CD4-positive, alpha-beta T cell (primary cell): ENCODE measurements at regions not wholly inside any gene's neighbourhood (a gene's known extent, or its start where the extent isn't known, plus 50 kb on each side); places are given as distances from the start of the nearest gene placed in this dataset.

Source experiments
- ATAC-seq: fragments of 200-7000 bp; cut with Tn5 transposase; one replicate; pipeline ENCODE4 v1.10.0; 2022; ENCODE audit warnings: mild to moderate bottlenecking; ENCODE audit not compliant: poor library complexity
- CTCF ChIA-PET: fragments of 350-600 bp; sonication (Branson Sonifier 250); formaldehyde crosslinking; loops from one replicate; lab custom pipeline; 2021; ENCODE audit warnings: antibody characterized with exemption, inconsistent platforms; lab: Charles Lee
- POLR2A ChIA-PET: fragments of 350-600 bp; sonication (Branson Sonifier 250); formaldehyde crosslinking; loops from one replicate; lab custom pipeline; 2021; ENCODE audit warnings: antibody characterized with exemption, inconsistent platforms; lab: Charles Lee
- DNase-seq, 14 experiments: peaks; one replicate each; pipeline ENCODE4 v3.0.0-alpha.2; 2013 to 2020; ENCODE audit warnings: mixed read lengths in 2 of 14
- H3K27ac ChIP-seq, 2 donors: one replicate each; pipeline versions ENCODE4 v1.5.1 to v1.7.0; 2013; ENCODE audit warnings: low read length in 2 of 2, low read depth in 1 of 2, mild to moderate bottlenecking in 1 of 2
- H3K27me3 ChIP-seq, 2 experiments: 1 replicate in 1 of 2; 2 replicates in 1 of 2; pipeline versions ENCODE4 v1.6.1 to v1.7.0; 2013; ENCODE audit warnings: low read length in 2 of 2, control low read depth in 1 of 2, mild to moderate bottlenecking in 1 of 2, moderate library complexity in 1 of 2; ENCODE audit not compliant: insufficient read depth in 2 of 2, control insufficient read depth in 1 of 2
- H3K36me3 ChIP-seq: one replicate; pipeline ENCODE4 v1.6.1; 2013; ENCODE audit warnings: low read length, control low read depth; ENCODE audit not compliant: insufficient read depth
- H3K4me1 ChIP-seq: one replicate; pipeline ENCODE4 v1.6.1; 2013; ENCODE audit warnings: low read length, control low read depth; ENCODE audit not compliant: insufficient read depth
- H3K4me3 ChIP-seq: one replicate; pipeline ENCODE4 v1.5.1; 2013; ENCODE audit warnings: mild to moderate bottlenecking, low read length, moderate library complexity
- H3K9me3 ChIP-seq, 2 experiments: 1 replicate in 1 of 2; 2 replicates in 1 of 2; pipeline versions ENCODE4 v1.6.1 to v1.7.0; 2013; ENCODE audit warnings: low read length in 2 of 2, mild to moderate bottlenecking in 2 of 2, control low read depth in 1 of 2, moderate library complexity in 1 of 2; ENCODE audit not compliant: control insufficient read depth in 1 of 2, insufficient read depth in 1 of 2
- H3K27ac Mint-ChIP-seq: one replicate; pipeline ENCODE4 v1.8.0; 2020; ENCODE audit warnings: mixed read lengths
- H3K27me3 Mint-ChIP-seq: one replicate; pipeline ENCODE4 v1.8.0; 2021; ENCODE audit warnings: mixed read lengths
- H3K36me3 Mint-ChIP-seq: one replicate; pipeline ENCODE4 v1.8.0; 2021; ENCODE audit warnings: low read depth, mixed read lengths
- H3K4me1 Mint-ChIP-seq: one replicate; pipeline ENCODE4 v1.8.0; 2021; ENCODE audit warnings: low read depth, mixed read lengths
- H3K4me3 Mint-ChIP-seq: one replicate; pipeline ENCODE4 v1.8.0; 2020; ENCODE audit warnings: mild to moderate bottlenecking, mixed read lengths
- H3K9me3 Mint-ChIP-seq: one replicate; pipeline ENCODE4 v1.8.0; 2020; ENCODE audit warnings: mixed read lengths
- CTCF ChIP-seq: fragments of 200-600 bp; IDR thresholded peaks from one replicate; pipeline ENCODE4 v1.8.0; 2022; ENCODE audit warnings: antibody characterized with exemption, mild to moderate bottlenecking
- intact Hi-C, 2 experiments: fragments of 100-400 bp; cut with DNase I in 1 of 2; cut with micrococcal nuclease in 1 of 2; formaldehyde crosslinking; loops; one replicate each; pipeline versions ENCODE4 v1.15.1 to v1.9.0; 2023 to 2025; cut with DNase I, micrococcal nuclease

GRCh38 chr2:217735899-217736298 is 266.9 kb downstream of the TNS1 start:
- ChIA-PET CTCF (no interaction called here), POLR2A (no interaction called here)
- no peaks in the 10 kb centered on the region for H3K9me3 ChIP-seq
- Mint-ChIP-seq H3K4me3 (no peak overlapping the region), H3K4me1 (peaks cover 16% of the 10 kb centered on the region), H3K9me3 (no peaks in the 10 kb centered on the region), H3K27me3 (no peaks in the 10 kb centered on the region), H3K27ac (no peak overlapping the region), H3K36me3 (no peaks in the 10 kb centered on the region)
- H3K4me3 ChIP-seq = no peak overlapping the region
- H3K27ac ChIP-seq = no peak overlapping the region
- H3K36me3 ChIP-seq = no peaks in the 10 kb centered on the region
- H3K27me3 ChIP-seq = no peaks in the 10 kb centered on the region
- H3K4me1 ChIP-seq = no peaks in the 10 kb centered on the region
- ATAC-seq (no peak), DNase-seq (no peak)
- intact Hi-C loops = no loop called here
- no peak for TF ChIP-seq CTCF

GRCh38 chr2:217735034-217735433 is 267.8 kb downstream of the TNS1 start:
- H3K9me3 ChIP-seq = no peaks in the 10 kb centered on the region
- intact Hi-C loops = no loop called here
- CTCF ChIA-PET = no interaction called here
- Mint-ChIP-seq H3K27me3 (no peaks in the 10 kb centered on the region), H3K36me3 (no peaks in the 10 kb centered on the region), H3K4me3 (no peak overlapping the region), H3K27ac (no peak overlapping the region), H3K9me3 (no peaks in the 10 kb centered on the region), H3K4me1 (peaks cover 16% of the 10 kb centered on the region)
- no peak overlapping the region for H3K27ac ChIP-seq
- H3K4me1 ChIP-seq = no peaks in the 10 kb centered on the region
- POLR2A ChIA-PET = no interaction called here
- H3K4me3 ChIP-seq = no peak overlapping the region
- DNase-seq = peak in 1 of 14 experiments; percentile 26
- no peaks in the 10 kb centered on the region for H3K27me3 ChIP-seq
- no peaks in the 10 kb centered on the region for H3K36me3 ChIP-seq
- ATAC-seq = no peak
- TF ChIP-seq CTCF = no peak

GRCh38 chr2:217733461-217733860 is 269.3 kb downstream of the TNS1 start:
- intact Hi-C loops = no loop called here
- H3K27ac Mint-ChIP-seq = no peak overlapping the region
- no peak for TF ChIP-seq CTCF

More at GRCh38 chr2:217733461-217733860, 269.3 kb downstream of the TNS1 start:
- Histone ChIP-seq H3K4me1 (no peaks in the 10 kb centered on the region), H3K27me3 (no peaks in the 10 kb centered on the region), H3K36me3 (no peaks in the 10 kb centered on the region), H3K9me3 (no peaks in the 10 kb centered on the region), H3K4me3 (no peak overlapping the region), H3K27ac (no peak overlapping the region)
- no peak overlapping the region for H3K4me3 Mint-ChIP-seq
- no peaks in the 10 kb centered on the region for H3K36me3 Mint-ChIP-seq
- no peaks in the 10 kb centered on the region for H3K9me3 Mint-ChIP-seq
- CTCF ChIA-PET = interaction anchor here (1.1 kb wide), 1 partner anchor 14 kb away, joined by 3 read pairs; no protein-coding TSS in a partner anchor
- ATAC-seq (no peak), DNase-seq (no peak)
- H3K27me3 Mint-ChIP-seq = no peaks in the 10 kb centered on the region
- peaks cover 16% of the 10 kb centered on the region for H3K4me1 Mint-ChIP-seq
- POLR2A ChIA-PET = no interaction called here
